Brain microvascular endothelial cell (primary cell): ENCODE measurements at regions not wholly inside any gene's neighbourhood (a gene's known extent, or its start where the extent isn't known, plus 50 kb on each side); places are given as distances from the start of the nearest gene placed in this dataset.

ENCODE experiments used
- DNase-seq: peaks from one replicate; pipeline ENCODE4 v3.0.0-alpha.2; 2020
- H3K27ac ChIP-seq: fragments of 250-450 bp; sonication (Bioruptor Pico); 2 replicates; pipeline ENCODE4 v1.5.1; 2020; ENCODE audit warnings: mild to moderate bottlenecking, moderate library complexity
- H3K27me3 ChIP-seq: fragments of 250-450 bp; sonication (Bioruptor Pico); replicated peaks from 2 replicates; pipeline ENCODE4 v1.5.1; 2020; ENCODE audit warnings: mild to moderate bottlenecking
- H3K36me3 ChIP-seq: fragments of 250-450 bp; sonication (Bioruptor Pico); replicated peaks from 2 replicates; pipeline ENCODE4 v1.5.1; 2020; ENCODE audit warnings: mild to moderate bottlenecking
- H3K4me3 ChIP-seq: 2 replicates; pipeline ENCODE4 v1.5.1; 2011; ENCODE audit warnings: low read depth, mild to moderate bottlenecking, control low read depth, low read length, moderate library complexity
- in situ Hi-C: cut with HindIII; loops from 2 replicates; pipeline ENCODE4 v1.10.0; 2017; ENCODE audit warnings: low sequenced_read_pairs, low pct_ligation_motif_present
- TF ChIP-seq, protein P1 (sequence below): IDR thresholded peaks from 2 replicates; pipeline ENCODE4 v1.5.1; 2011; ENCODE audit warnings: low read depth, mild to moderate bottlenecking, moderate library complexity, low read length, control low read depth, inconsistent platforms; ENCODE audit errors: missing control alignments

DNA sequence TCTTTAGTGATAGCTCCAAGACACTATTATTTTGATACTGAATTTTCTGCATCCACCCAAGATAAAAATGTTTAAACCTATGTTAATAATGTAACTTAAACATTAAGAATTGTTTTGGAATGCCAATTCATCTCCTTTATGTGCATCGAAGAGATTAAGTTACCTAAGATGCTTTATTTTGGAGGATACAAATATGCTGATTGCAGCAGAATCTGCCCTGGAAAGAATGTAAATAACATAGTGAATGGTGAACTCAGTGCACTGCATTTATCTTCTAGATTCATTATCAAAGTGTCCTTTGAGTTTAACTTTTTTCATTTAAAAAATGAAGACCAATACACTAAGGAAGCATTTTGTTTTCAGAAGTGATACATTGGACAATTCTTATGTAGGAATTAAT is 757.2 kb downstream of the MRPL39 start:
- Histone ChIP-seq H3K27ac (no peak overlapping the region), H3K36me3 (no peaks in the 10 kb centered on the region), H3K27me3 (no peaks in the 10 kb centered on the region), H3K4me3 (no peak overlapping the region)
- TF ChIP-seq, protein P1, sequence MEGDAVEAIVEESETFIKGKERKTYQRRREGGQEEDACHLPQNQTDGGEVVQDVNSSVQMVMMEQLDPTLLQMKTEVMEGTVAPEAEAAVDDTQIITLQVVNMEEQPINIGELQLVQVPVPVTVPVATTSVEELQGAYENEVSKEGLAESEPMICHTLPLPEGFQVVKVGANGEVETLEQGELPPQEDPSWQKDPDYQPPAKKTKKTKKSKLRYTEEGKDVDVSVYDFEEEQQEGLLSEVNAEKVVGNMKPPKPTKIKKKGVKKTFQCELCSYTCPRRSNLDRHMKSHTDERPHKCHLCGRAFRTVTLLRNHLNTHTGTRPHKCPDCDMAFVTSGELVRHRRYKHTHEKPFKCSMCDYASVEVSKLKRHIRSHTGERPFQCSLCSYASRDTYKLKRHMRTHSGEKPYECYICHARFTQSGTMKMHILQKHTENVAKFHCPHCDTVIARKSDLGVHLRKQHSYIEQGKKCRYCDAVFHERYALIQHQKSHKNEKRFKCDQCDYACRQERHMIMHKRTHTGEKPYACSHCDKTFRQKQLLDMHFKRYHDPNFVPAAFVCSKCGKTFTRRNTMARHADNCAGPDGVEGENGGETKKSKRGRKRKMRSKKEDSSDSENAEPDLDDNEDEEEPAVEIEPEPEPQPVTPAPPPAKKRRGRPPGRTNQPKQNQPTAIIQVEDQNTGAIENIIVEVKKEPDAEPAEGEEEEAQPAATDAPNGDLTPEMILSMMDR = no peak
- DNase-seq = no peak
- in situ Hi-C loops = no loop called here

- Histone ChIP-seq H3K4me3 (no peak overlapping the region), H3K27me3 (no peaks in the 10 kb centered on the region), H3K27ac (no peak overlapping the region), H3K36me3 (no peaks in the 10 kb centered on the region)
- TF ChIP-seq, protein P1 = no peak
- in situ Hi-C loops = no loop called here
- no peak for DNase-seq
Measured at GRCh38 chr21:24844671-24845070, 762.6 kb downstream of the MRPL39 start.

GRCh38 chr21:24840287-24840686 is 767.0 kb downstream of the MRPL39 start:
- Histone ChIP-seq H3K4me3 (no peak overlapping the region), H3K27ac (no peak overlapping the region), H3K27me3 (no peaks in the 10 kb centered on the region), H3K36me3 (no peaks in the 10 kb centered on the region)
- in situ Hi-C loops = no loop called here
- TF ChIP-seq, protein P1 = no peak
- no peak for DNase-seq

DNA sequence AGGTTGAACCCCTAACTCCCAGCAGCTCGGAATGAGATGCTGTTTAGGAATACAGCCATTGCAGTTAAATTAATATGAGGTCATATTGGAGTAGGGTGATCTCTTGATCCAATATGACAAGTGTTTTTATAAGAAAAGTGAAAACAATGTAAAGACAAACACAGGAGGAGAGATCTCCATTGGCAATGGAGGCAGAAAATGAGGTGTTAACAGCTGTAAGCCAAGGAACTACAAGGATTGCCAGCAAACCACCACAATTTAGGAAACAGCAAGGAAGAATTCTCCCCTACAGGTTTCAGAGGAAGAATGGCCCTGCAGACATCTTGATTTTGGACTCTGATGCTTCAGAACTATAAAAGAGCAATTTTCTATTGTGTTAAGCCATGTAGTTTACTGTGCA is 774.3 kb downstream of the MRPL39 start:
- H3K4me3 ChIP-seq = no peak overlapping the region
- no peaks in the 10 kb centered on the region for H3K27me3 ChIP-seq
- no peaks in the 10 kb centered on the region for H3K36me3 ChIP-seq
- no peak for DNase-seq
- in situ Hi-C loops = no loop called here
- H3K27ac ChIP-seq = no peak overlapping the region
- TF ChIP-seq, protein P1 = no peak

- no peaks in the 10 kb centered on the region for H3K27me3 ChIP-seq
- TF ChIP-seq, protein P1 = no peak
- no peaks in the 10 kb centered on the region for H3K36me3 ChIP-seq
- no peak overlapping the region for H3K4me3 ChIP-seq
- DNase-seq = no peak
- in situ Hi-C loops = no loop called here
- no peak overlapping the region for H3K27ac ChIP-seq
Measured at GRCh38 chr21:24829397-24829796, 777.9 kb downstream of the MRPL39 start.

DNA sequence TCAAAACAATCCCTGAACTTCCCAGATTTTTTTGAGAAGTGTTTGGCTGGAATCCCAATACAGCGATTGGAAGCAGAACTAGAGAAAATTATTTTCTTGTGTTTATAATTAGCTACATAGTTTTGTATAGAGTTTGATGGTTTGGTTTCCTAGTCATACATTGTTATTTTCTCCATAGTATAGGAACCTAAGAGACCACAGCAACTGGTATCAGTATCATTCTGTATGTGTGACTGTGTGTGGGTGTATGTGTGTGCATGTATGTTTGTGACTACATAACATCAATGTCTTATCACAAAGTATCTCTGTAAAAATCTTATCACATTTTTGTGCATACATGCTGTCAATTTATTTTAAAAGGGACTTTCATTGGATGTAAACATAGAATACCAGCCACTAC is 780.5 kb downstream of the MRPL39 start:
- no peak overlapping the region for H3K27ac ChIP-seq
- H3K4me3 ChIP-seq = no peak overlapping the region
- TF ChIP-seq, protein P1 = no peak
- in situ Hi-C loops = no loop called here
- DNase-seq = no peak
- H3K27me3 ChIP-seq = no peaks in the 10 kb centered on the region
- H3K36me3 ChIP-seq = no peaks in the 10 kb centered on the region
